ENCODE measurements at regions not wholly inside any gene's neighbourhood (a gene's known extent, or its start where the extent isn't known, plus 50 kb on each side); places are given as distances from the start of the nearest gene placed in this dataset.

- Histone ChIP-seq H3K4me1 (ENCODE audit: insufficient read depth) (peaks cover 3% of the 10 kb centered on the region), H3K4me3 (no peak overlapping the region), H3K9me3 (no peaks in the 10 kb centered on the region), H3K27ac (no peak overlapping the region), H3K36me3 (no peaks in the 10 kb centered on the region), H3K27me3 (no peaks in the 10 kb centered on the region)
- peak; percentile 60 to 80 (median 76) for DNase-seq
- intact Hi-C loops (cut with DNase I): loop anchor here (5.0 to 10.0 kb wide), 3 partner anchors 217 to 222 kb away; no protein-coding TSS in a partner anchor
- TF ChIP-seq POLR2A (IDR thresholded peaks at IDR 0.05) (no peak), CTCF (IDR thresholded peaks at IDR 0.05) (peak; percentile 45 to 60 (median 49))
- 11 to 17% (median 13%) methylated on average over 11 of the region's 11 CpGs for WGBS, 3 donors
These were observed 95.0 kb upstream of the IFNGR1 start for GRCh38 chr6:137313928-137314855.

GRCh38 chr6:137313211-137313610 is 94.0 kb upstream of the IFNGR1 start:
- Histone ChIP-seq H3K9me3 (no peaks in the 10 kb centered on the region), H3K27ac (no peak overlapping the region), H3K4me3 (no peak overlapping the region), H3K27me3 (no peaks in the 10 kb centered on the region), H3K4me1 (ENCODE audit: insufficient read depth) (peaks cover 4% of the 10 kb centered on the region), H3K36me3 (no peaks in the 10 kb centered on the region)
- no peak for DNase-seq
- TF ChIP-seq POLR2A (IDR thresholded peaks at IDR 0.05) (no peak), CTCF (IDR thresholded peaks at IDR 0.05) (no peak), EP300 (IDR thresholded peaks at IDR 0.05) (no peak)
- 41 to 62% (median 62%) methylated on average over 1 of the region's 1 CpG for WGBS, 3 donors
- intact Hi-C loops (cut with DNase I): loop anchor here (5.0 to 10.0 kb wide), 3 partner anchors 216 to 221 kb away; no protein-coding TSS in a partner anchor

GRCh38 chr6:137311940-137312339 is 92.8 kb upstream of the IFNGR1 start:
- no peak for TF ChIP-seq CTCF (IDR thresholded peaks at IDR 0.05)
- no peak for TF ChIP-seq EP300 (IDR thresholded peaks at IDR 0.05)
- no peak for TF ChIP-seq POLR2A (IDR thresholded peaks at IDR 0.05)
- H3K9me3 ChIP-seq: no peaks in the 10 kb centered on the region
- H3K4me1 ChIP-seq (ENCODE audit: insufficient read depth): peaks cover 4% of the 10 kb centered on the region
- H3K27me3 ChIP-seq: no peaks in the 10 kb centered on the region
- H3K4me3 ChIP-seq: no peak overlapping the region
- no peak for DNase-seq
- intact Hi-C loops (cut with DNase I): loop anchor here (5.0 to 10.0 kb wide), 3 partner anchors 215 to 220 kb away; no protein-coding TSS in a partner anchor
- no peaks in the 10 kb centered on the region for H3K36me3 ChIP-seq
- WGBS, 3 donors: 78 to 94% (median 87%) methylated on average over 1 of the region's 1 CpG
- H3K27ac ChIP-seq: no peak overlapping the region

DNA sequence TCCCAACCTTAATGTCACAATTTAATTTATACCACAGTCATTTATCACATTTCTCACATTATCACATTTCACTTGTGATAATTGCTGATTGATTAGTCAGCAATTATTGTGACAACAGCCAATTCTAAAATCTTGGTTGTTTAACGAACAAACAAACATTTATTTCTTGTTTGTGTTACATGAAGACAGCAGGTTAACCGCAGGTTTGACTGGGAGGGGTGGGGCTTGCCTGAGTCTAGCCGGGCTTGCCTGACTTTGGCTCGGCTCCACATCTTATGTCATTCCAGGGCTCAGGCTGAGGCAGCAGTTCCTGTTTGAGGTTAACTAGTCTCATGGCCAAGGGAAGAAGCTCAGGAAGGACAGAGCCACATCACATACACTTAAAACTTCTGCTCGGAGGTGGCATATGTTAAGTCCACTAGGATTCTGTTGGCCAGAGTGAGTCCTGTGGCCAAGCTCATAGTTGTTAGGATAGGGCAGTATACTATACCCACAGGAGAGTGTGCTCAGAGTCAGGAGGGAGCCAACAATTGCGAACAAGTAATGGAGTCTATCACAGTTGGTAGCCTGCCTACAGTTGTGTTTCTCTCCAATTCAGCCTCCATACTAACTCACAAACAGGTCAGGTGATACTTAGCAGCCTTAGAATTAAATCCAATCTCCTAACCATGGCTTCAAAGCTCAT is 90.0 kb upstream of the IFNGR1 start:
- WGBS, 3 donors: 41 to 46% (median 45%) methylated on average over 6 of the region's 6 CpGs

More for the DNA sequence above, 90.0 kb upstream of the IFNGR1 start:
- no peaks in the 10 kb centered on the region for H3K36me3 ChIP-seq
- no peaks in the 10 kb centered on the region for H3K9me3 ChIP-seq
- intact Hi-C loops (cut with DNase I): no loop called here
- TF ChIP-seq EP300 (IDR thresholded peaks at IDR 0.05) (no peak), POLR2A (IDR thresholded peaks at IDR 0.05) (no peak), CTCF (IDR thresholded peaks at IDR 0.05) (no peak)
- no peak overlapping the region for H3K4me3 ChIP-seq
- H3K4me1 ChIP-seq (ENCODE audit: insufficient read depth): peaks cover 4% of the 10 kb centered on the region
- peak; percentile 21 to 40 (median 38) for DNase-seq
- no peak overlapping the region for H3K27ac ChIP-seq
- no peaks in the 10 kb centered on the region for H3K27me3 ChIP-seq

Data from ovary (tissue), 7 donors.